Immature natural killer cell (primary cell): ENCODE measurements at regions not wholly inside any gene's neighbourhood (a gene's known extent, or its start where the extent isn't known, plus 50 kb on each side); places are given as distances from the start of the nearest gene placed in this dataset.

ENCODE experiments used
- DNase-seq, 3 donors: peaks; one replicate each; pipeline ENCODE4 v3.0.0; 2022; ENCODE audit warnings: mixed read lengths in 1 of 3
- H3K27ac Mint-ChIP-seq, 6 donors: one replicate each; pipeline ENCODE4 v1.8.0; 2020; ENCODE audit warnings: mixed read lengths in 6 of 6, mild to moderate bottlenecking in 5 of 6, inconsistent platforms in 4 of 6, moderate library complexity in 3 of 6
- H3K27me3 Mint-ChIP-seq, 3 donors: one replicate each; pipeline ENCODE4 v1.8.0; 2020 to 2021; ENCODE audit warnings: low read depth in 3 of 3, mild to moderate bottlenecking in 3 of 3, mixed read lengths in 3 of 3, moderate library complexity in 3 of 3, inconsistent platforms in 1 of 3
- H3K36me3 Mint-ChIP-seq, 3 donors: one replicate each; pipeline ENCODE4 v1.8.0; 2020; ENCODE audit warnings: mixed read lengths in 3 of 3, inconsistent platforms in 2 of 3, mild to moderate bottlenecking in 2 of 3
- H3K4me1 Mint-ChIP-seq, 2 donors: one replicate each; pipeline ENCODE4 v1.8.0; 2020; ENCODE audit warnings: inconsistent platforms in 2 of 2, mild to moderate bottlenecking in 2 of 2, mixed read lengths in 2 of 2, moderate library complexity in 1 of 2
- H3K4me3 Mint-ChIP-seq, 5 donors: one replicate each; pipeline ENCODE4 v1.8.0; 2020; ENCODE audit warnings: mild to moderate bottlenecking in 5 of 5, mixed read lengths in 5 of 5, inconsistent platforms in 3 of 5, moderate library complexity in 3 of 5
- H3K9me3 Mint-ChIP-seq, 6 donors: one replicate each; pipeline ENCODE4 v1.8.0; 2020; ENCODE audit warnings: mild to moderate bottlenecking in 6 of 6, mixed read lengths in 6 of 6, inconsistent platforms in 4 of 6, moderate library complexity in 3 of 6

DNA sequence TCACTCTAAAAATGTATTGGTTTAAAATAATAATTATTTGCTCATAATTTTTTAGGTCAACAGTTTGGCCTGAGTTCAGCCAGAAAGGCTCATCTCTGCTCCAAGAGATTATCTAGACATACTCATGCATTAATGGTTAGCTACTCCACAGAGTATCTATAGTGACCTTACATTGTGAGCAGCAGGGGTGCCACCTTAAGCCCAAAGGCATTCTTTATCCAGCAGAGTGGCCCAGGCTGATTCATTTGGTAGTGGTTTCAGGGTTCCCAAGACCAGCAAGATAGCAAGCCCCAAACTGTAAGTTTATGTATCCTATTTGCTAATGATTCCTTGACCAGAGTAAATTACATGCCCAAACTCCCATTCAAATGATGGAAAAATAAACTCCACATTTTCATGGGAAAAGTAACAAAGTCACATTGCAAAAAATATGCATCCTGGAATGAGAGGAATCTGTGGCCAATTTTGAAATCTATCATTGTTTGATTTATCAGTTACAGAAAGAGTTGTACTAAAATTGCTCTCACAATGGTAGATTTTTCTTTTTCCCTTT lies 182.6 kb upstream of the KCNK2 start:
- peaks cover 0 to 2% (median 0%) of the 10 kb centered on the region in 3 donors for H3K27me3 Mint-ChIP-seq

DNA sequence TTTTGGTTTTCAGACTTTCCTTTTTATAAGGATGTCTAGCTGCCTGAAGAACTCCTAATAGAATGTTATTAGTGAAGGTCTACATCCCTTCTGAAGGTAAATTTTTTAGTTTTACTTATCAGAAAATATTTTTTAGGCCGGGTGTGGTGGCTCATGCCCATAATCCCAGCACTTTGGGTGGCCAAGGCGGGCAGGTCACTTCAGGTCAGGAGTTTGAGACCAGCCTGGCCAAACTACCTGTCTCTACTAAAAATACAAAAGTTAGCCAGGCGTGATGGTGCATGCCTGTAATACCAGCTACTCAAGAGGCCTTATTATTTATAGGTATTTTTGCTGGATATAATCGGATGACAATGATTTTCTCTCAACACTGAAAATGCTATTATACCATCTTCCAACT lies 181.9 kb upstream of the KCNK2 start:
- Mint-ChIP-seq H3K36me3 (no peaks in the 10 kb centered on the region), H3K27me3 (peaks cover 0 to 2% (median 0%) of the 10 kb centered on the region in 3 donors), H3K4me1 (no peaks in the 10 kb centered on the region), H3K4me3 (no peak overlapping the region), H3K9me3 (peaks cover 0 to 25% (median 7%) of the 10 kb centered on the region in 6 donors), H3K27ac (no peak overlapping the region)
- no peak for DNase-seq

More for the DNA sequence above, 182.6 kb upstream of the KCNK2 start:
- peaks cover 0 to 25% (median 5%) of the 10 kb centered on the region in 6 donors for H3K9me3 Mint-ChIP-seq
- H3K27ac Mint-ChIP-seq: no peak overlapping the region
- DNase-seq: no peak
- no peaks in the 10 kb centered on the region for H3K4me1 Mint-ChIP-seq
- H3K4me3 Mint-ChIP-seq: no peak overlapping the region
- no peaks in the 10 kb centered on the region for H3K36me3 Mint-ChIP-seq

GRCh38 chr1:214901718-214902117 lies 180.8 kb upstream of the KCNK2 start:
- Mint-ChIP-seq H3K9me3 (peaks cover 0 to 19% (median 6%) of the 10 kb centered on the region in 6 donors), H3K27me3 (no peaks in the 10 kb centered on the region), H3K36me3 (no peaks in the 10 kb centered on the region), H3K4me1 (no peaks in the 10 kb centered on the region), H3K4me3 (no peak overlapping the region), H3K27ac (no peak overlapping the region)
- DNase-seq: no peak

GRCh38 chr1:214902636-214903320 lies 179.8 kb upstream of the KCNK2 start:
- H3K4me1 Mint-ChIP-seq: no peaks in the 10 kb centered on the region
- no peak for DNase-seq
- H3K27ac Mint-ChIP-seq: no peak overlapping the region
- no peaks in the 10 kb centered on the region for H3K27me3 Mint-ChIP-seq
- H3K9me3 Mint-ChIP-seq: peaks cover 0 to 14% (median 7%) of the 10 kb centered on the region in 6 donors
- no peak overlapping the region for H3K4me3 Mint-ChIP-seq
- H3K36me3 Mint-ChIP-seq: no peaks in the 10 kb centered on the region

- Mint-ChIP-seq H3K4me1 (no peaks in the 10 kb centered on the region), H3K27me3 (peaks cover 0 to 3% (median 0%) of the 10 kb centered on the region in 3 donors), H3K4me3 (no peak overlapping the region), H3K27ac (no peak overlapping the region), H3K36me3 (no peaks in the 10 kb centered on the region), H3K9me3 (peaks cover 0 to 18% (median 4%) of the 10 kb centered on the region in 6 donors)
- DNase-seq: no peak
Observed at GRCh38 chr1:214912127-214912526, 170.4 kb upstream of the KCNK2 start.

DNA sequence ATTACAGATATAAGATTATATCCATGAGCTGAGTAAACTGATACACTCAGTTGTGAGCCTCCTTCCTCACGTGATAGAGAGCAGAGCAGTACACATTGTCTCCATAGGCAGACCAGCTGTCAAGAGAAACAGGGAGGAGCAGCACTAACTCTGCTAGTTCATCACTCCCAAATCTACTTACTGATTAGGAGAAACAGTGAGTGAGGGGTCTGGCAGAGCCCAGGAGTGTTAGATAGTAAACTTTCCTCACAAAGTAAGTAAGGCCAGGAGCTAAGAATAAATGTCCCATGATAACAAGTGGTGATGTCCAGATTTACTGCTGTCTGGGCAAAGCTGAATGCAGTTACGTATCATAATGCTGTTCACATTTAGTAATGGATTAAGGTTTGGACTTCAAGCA lies 168.6 kb upstream of the KCNK2 start:
- Mint-ChIP-seq H3K36me3 (no peaks in the 10 kb centered on the region), H3K4me3 (no peak overlapping the region)

DNA sequence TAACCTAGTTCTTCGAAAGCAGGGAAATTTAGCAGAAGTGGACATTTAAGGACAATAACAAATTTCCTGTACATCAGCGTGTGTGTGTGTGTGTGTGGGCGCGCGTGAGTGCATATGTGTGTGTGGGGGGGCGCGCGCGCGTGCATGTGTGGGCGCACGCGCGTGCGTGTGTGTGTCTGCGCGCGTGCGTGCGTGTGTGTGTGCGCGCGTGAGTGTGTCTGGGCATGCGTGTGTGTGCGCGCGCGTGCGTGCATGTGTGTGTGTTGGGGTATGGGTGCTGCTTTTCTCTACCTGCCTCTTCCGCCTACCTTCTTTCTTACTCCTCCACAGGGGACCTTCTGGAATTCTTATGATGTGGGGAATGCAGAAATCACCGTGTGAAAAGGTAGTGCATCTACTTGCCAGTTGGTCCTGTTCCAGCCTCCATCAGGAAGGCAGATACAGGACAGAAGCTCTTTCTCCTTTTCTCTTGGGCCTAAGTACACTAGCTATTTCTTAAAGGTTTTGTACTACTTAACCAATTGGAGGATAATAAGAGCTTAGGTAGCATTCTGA lies 165.4 kb upstream of the KCNK2 start:
- Mint-ChIP-seq H3K27me3 (no peaks in the 10 kb centered on the region), H3K27ac (no peak overlapping the region), H3K4me1 (no peaks in the 10 kb centered on the region), H3K9me3 (peaks cover 0 to 13% (median 2%) of the 10 kb centered on the region in 6 donors), H3K36me3 (no peaks in the 10 kb centered on the region), H3K4me3 (no peak overlapping the region)
- no peak for DNase-seq

More for the DNA sequence above, 168.6 kb upstream of the KCNK2 start:
- Mint-ChIP-seq H3K27ac (no peak overlapping the region), H3K9me3 (peaks cover 0 to 17% (median 1%) of the 10 kb centered on the region in 6 donors), H3K27me3 (no peaks in the 10 kb centered on the region), H3K4me1 (no peaks in the 10 kb centered on the region)
- DNase-seq: no peak

DNA sequence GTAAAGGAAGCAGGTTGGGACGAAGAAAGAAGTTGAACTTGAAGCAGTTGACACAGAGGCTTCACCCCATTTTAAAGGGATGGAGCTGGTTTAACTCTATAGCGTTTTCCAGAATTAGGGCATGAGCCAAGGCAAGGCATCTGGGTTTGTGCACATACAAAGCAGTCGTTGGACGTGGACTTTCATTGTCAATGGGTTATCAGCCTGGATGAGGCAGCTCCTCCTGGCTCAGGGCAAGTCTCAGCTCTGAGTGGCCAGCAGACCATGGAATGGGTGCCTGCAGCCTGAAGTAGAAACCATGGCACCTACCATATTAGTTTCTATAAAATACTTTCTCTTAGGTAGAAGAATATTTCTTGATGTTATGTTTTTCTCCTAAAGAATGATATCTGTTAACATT lies 163.8 kb upstream of the KCNK2 start:
- Mint-ChIP-seq H3K27me3 (no peaks in the 10 kb centered on the region), H3K36me3 (no peaks in the 10 kb centered on the region), H3K9me3 (peaks cover 0 to 19% (median 5%) of the 10 kb centered on the region in 6 donors), H3K27ac (no peak overlapping the region), H3K4me3 (no peak overlapping the region), H3K4me1 (no peaks in the 10 kb centered on the region)
- no peak for DNase-seq

- Mint-ChIP-seq H3K9me3 (peaks cover 0 to 19% (median 6%) of the 10 kb centered on the region in 6 donors), H3K27ac (no peak overlapping the region), H3K36me3 (no peaks in the 10 kb centered on the region), H3K4me1 (no peaks in the 10 kb centered on the region), H3K4me3 (no peak overlapping the region), H3K27me3 (no peaks in the 10 kb centered on the region)
- no peak for DNase-seq
Observed at GRCh38 chr1:214920337-214920736, 162.2 kb upstream of the KCNK2 start.

- Mint-ChIP-seq H3K9me3 (peaks cover 0 to 13% (median 6%) of the 10 kb centered on the region in 6 donors), H3K36me3 (no peaks in the 10 kb centered on the region), H3K27ac (no peak overlapping the region), H3K27me3 (no peaks in the 10 kb centered on the region), H3K4me3 (no peak overlapping the region), H3K4me1 (no peaks in the 10 kb centered on the region)
- no peak for DNase-seq
Observed at GRCh38 chr1:214923278-214923915, 159.1 kb upstream of the KCNK2 start.

DNA sequence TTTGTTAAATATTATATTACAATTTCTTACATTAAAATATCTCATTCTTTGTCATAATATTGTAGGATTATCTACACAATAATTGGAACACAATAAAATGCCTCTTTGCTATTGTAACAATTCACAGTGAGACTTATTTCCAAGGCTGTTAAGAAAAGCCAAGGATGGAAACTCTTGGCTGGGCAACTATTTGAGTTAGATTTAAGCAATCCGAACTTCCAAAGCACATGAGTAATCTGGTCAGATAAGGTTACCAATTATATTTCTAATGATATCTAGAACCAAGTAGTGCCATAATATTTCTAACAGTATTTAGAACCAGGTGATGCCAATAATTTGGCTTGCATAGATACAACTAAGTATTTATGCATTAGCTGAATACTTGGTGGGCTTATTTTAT lies 154.7 kb upstream of the KCNK2 start:
- H3K36me3 Mint-ChIP-seq: no peaks in the 10 kb centered on the region
- no peak overlapping the region for H3K4me3 Mint-ChIP-seq
- H3K27me3 Mint-ChIP-seq: no peaks in the 10 kb centered on the region
- H3K27ac Mint-ChIP-seq: no peak overlapping the region
- DNase-seq: no peak
- H3K4me1 Mint-ChIP-seq: no peaks in the 10 kb centered on the region
- H3K9me3 Mint-ChIP-seq: peaks cover 0 to 18% (median 5%) of the 10 kb centered on the region in 6 donors

- H3K9me3 Mint-ChIP-seq: peaks cover 0 to 18% (median 3%) of the 10 kb centered on the region in 6 donors
- H3K27ac Mint-ChIP-seq: no peak overlapping the region
Observed at GRCh38 chr1:214928574-214928973, 154.0 kb upstream of the KCNK2 start.

GRCh38 chr1:214933375-214933774 lies 149.2 kb upstream of the KCNK2 start:
- no peaks in the 10 kb centered on the region for H3K36me3 Mint-ChIP-seq
- H3K4me3 Mint-ChIP-seq: no peak overlapping the region
- no peak for DNase-seq
- H3K27ac Mint-ChIP-seq: no peak overlapping the region
- no peaks in the 10 kb centered on the region for H3K4me1 Mint-ChIP-seq
- peaks cover 0 to 30% (median 3%) of the 10 kb centered on the region in 6 donors for H3K9me3 Mint-ChIP-seq
- H3K27me3 Mint-ChIP-seq: no peaks in the 10 kb centered on the region

More at GRCh38 chr1:214928574-214928973, 154.0 kb upstream of the KCNK2 start:
- Mint-ChIP-seq H3K4me1 (no peaks in the 10 kb centered on the region), H3K4me3 (no peak overlapping the region), H3K36me3 (no peaks in the 10 kb centered on the region), H3K27me3 (no peaks in the 10 kb centered on the region)
- DNase-seq: no peak

DNA sequence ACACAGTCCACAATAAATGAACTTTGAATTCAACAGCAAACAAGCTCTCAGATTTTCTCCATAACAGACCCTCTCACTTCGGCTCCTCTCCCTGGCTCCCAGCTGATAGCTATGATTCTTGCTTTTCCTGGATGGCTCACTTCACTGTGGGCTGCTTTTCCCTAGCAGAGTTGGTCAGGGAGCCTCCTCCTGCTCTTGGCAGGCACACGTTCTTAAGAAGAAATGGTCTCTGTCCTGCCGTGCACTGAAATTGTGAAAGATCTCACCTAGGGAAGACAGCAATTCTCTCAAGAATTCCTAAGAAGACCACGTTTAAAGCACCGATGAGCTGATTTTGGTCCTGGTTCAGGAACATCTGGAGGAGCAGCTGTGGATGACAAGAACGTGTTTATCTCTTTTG lies 148.5 kb upstream of the KCNK2 start:
- Mint-ChIP-seq H3K27ac (no peak overlapping the region), H3K27me3 (no peaks in the 10 kb centered on the region), H3K36me3 (no peaks in the 10 kb centered on the region), H3K9me3 (peaks cover 0 to 30% (median 3%) of the 10 kb centered on the region in 6 donors), H3K4me3 (no peak overlapping the region), H3K4me1 (no peaks in the 10 kb centered on the region)
- no peak for DNase-seq
